ENCODE measurements at regions not wholly inside any gene's neighbourhood (a gene's known extent, or its start where the extent isn't known, plus 50 kb on each side); places are given as distances from the start of the nearest gene placed in this dataset.

GRCh38 chr3:10577486-10577885, 72.1 kb upstream of the ATP2B2 start:
- TF ChIP-seq CTCF (IDR thresholded peaks at IDR 0.05; ENCODE audit: low read depth, low read length) (no peak), EZH2phosphoT487 (IDR thresholded peaks at IDR 0.05; ENCODE audit: low read depth) (no peak)

Data from OCI-LY3 (cell line).